HCT116 (cell line): ENCODE measurements at regions not wholly inside any gene's neighbourhood (a gene's known extent, or its start where the extent isn't known, plus 50 kb on each side); places are given as distances from the start of the nearest gene placed in this dataset.

ENCODE experiments used
- ATAC-seq: fragments of 200-7000 bp; cut with Tn5 transposase; 2 replicates; pipeline ENCODE4 v1.9.1; 2020; ENCODE audit warnings: mild to moderate bottlenecking, moderate library complexity
- BruUV-seq: library from RNA; stranded (reverse); fragments of 400-500 nt; replicated peaks from 2 replicates; lab custom pipeline; 2021; lab: Mats Ljungman, UMichigan
- CTCF ChIA-PET: fragments of 300-600 bp; sonication (Branson Sonifier 250); formaldehyde crosslinking; loops from one replicate; lab custom pipeline; 2021; ENCODE audit warnings: antibody characterized with exemption; lab: Charles Lee
- POLR2A ChIA-PET: fragments of 300-600, 350-600 bp; sonication (Branson Sonifier 250); formaldehyde crosslinking; loops from one replicate; lab custom pipeline; 2021; ENCODE audit warnings: antibody characterized with exemption; lab: Charles Lee
- RAD21 ChIA-PET, 2 experiments: fragments of 300-600 bp; sonication (Branson Sonifier 250); formaldehyde crosslinking; loops; one replicate each; lab custom pipeline; 2023; ENCODE audit warnings: low total read pairs in 2 of 2; ENCODE audit not compliant: uncharacterized antibody in 2 of 2, unreplicated experiment in 2 of 2, low non-redundant PET in 1 of 2; lab: Charles Lee
- DNase-seq: peaks from one replicate; pipeline ENCODE4 v3.0.0-alpha.2; 2010; ENCODE audit warnings: low read depth, low spot score
- H2AFZ ChIP-seq: fragments of 200-600 bp; shearing (Covaris generic), sonication (generic); 2 replicates; pipeline ENCODE4 v1.6.1; 2017; ENCODE audit warnings: low read depth, mixed run types, mixed read lengths, antibody characterized with exemption, low read length; ENCODE audit not compliant: poor library complexity, severe bottlenecking
- H3K27ac ChIP-seq: 2 replicates; pipeline ENCODE4 v1.5.1; 2012; ENCODE audit warnings: low read depth, low read length
- H3K27me3 ChIP-seq: fragments of 200-600 bp; sonication (generic); 2 replicates; pipeline ENCODE4 v1.6.1; 2016; ENCODE audit warnings: mixed run types, low read length, mixed read lengths; ENCODE audit not compliant: insufficient read depth
- H3K36me3 ChIP-seq, 2 experiments: fragments of 200-500 bp in 1 of 2; fragments of 200-600 bp in 1 of 2; sonication (Bioruptor generic) in 1 of 2; sonication (generic) in 1 of 2; 2 replicates each; pipeline versions ENCODE4 v1.5.1 to v1.6.1; 2014 to 2016; ENCODE audit warnings: low read length in 2 of 2, inconsistent platforms in 1 of 2, mixed read lengths in 1 of 2, mixed run types in 1 of 2; ENCODE audit not compliant: insufficient read depth in 2 of 2, control insufficient read depth in 1 of 2
- H3K4me1 ChIP-seq, 2 experiments: fragments of 200-600 bp in 1 of 2; sonication (generic) in 1 of 2; 2 replicates each; pipeline versions ENCODE4 v1.5.1 to v1.6.1; 2012 to 2017; ENCODE audit warnings: low read length in 2 of 2, inconsistent platforms in 1 of 2, mild to moderate bottlenecking in 1 of 2, mixed read lengths in 1 of 2, mixed run types in 1 of 2, moderate library complexity in 1 of 2; ENCODE audit not compliant: insufficient read depth in 2 of 2, control insufficient read depth in 1 of 2
- H3K4me2 ChIP-seq: fragments of 200-600 bp; sonication (generic); 2 replicates; pipeline ENCODE4 v1.6.1; 2017; ENCODE audit warnings: mixed run types, low read length, mixed read lengths
- H3K4me3 ChIP-seq, 2 experiments: fragments of 200-600 bp in 1 of 2; sonication (generic) in 1 of 2; replicated peaks in 1 of 2; 2 replicates each; pipeline ENCODE4 v1.5.1; 2011 to 2016; ENCODE audit warnings: low read length in 2 of 2, control low read depth in 1 of 2, low read depth in 1 of 2, mild to moderate bottlenecking in 1 of 2, mixed read lengths in 1 of 2, mixed run types in 1 of 2
- H3K79me2 ChIP-seq: fragments of 200-600 bp; sonication (generic); 2 replicates; pipeline ENCODE4 v1.6.1; 2017; ENCODE audit warnings: mild to moderate bottlenecking, mixed run types, low read length, moderate library complexity, mixed read lengths; ENCODE audit not compliant: insufficient read depth
- H3K9ac ChIP-seq: fragments of 200-600 bp; sonication (generic); 2 replicates; pipeline ENCODE4 v1.6.1; 2016; ENCODE audit warnings: low read length, mixed read lengths
- H3K9me2 ChIP-seq: fragments of 200-600 bp; sonication (generic), shearing (Covaris generic); 2 replicates; pipeline ENCODE4 v1.6.1; 2017; ENCODE audit warnings: mixed run types, mild to moderate bottlenecking, moderate library complexity; ENCODE audit not compliant: insufficient read depth
- H3K9me3 ChIP-seq, 2 experiments: fragments of 200-500 bp in 1 of 2; fragments of 200-600 bp in 1 of 2; sonication (Bioruptor generic) in 1 of 2; sonication (generic) in 1 of 2; 2 replicates each; pipeline ENCODE4 v1.6.1; 2014 to 2017; ENCODE audit warnings: low read length in 2 of 2, mixed read lengths in 2 of 2, inconsistent platforms in 1 of 2, low read depth in 1 of 2, mild to moderate bottlenecking in 1 of 2, mixed run types in 1 of 2, moderate library complexity in 1 of 2; ENCODE audit not compliant: control insufficient read depth in 1 of 2, insufficient read depth in 1 of 2
- H4K20me1 ChIP-seq: fragments of 200-600 bp; sonication (generic), shearing (Covaris generic); 2 replicates; pipeline ENCODE4 v1.6.1; 2017; ENCODE audit warnings: mixed run types, mild to moderate bottlenecking, moderate library complexity; ENCODE audit not compliant: insufficient read depth
- CBX3 ChIP-seq: IDR thresholded peaks from 2 replicates; pipeline ENCODE4 v1.6.1; 2012; ENCODE audit warnings: low read depth
- CEBPB ChIP-seq: IDR thresholded peaks from 2 replicates; pipeline ENCODE4 v1.6.1; 2012; ENCODE audit warnings: low read depth
- EGR1 ChIP-seq: IDR thresholded peaks from 2 replicates; pipeline ENCODE4 v1.6.1; 2012; ENCODE audit warnings: low read depth
- ELF1 ChIP-seq: IDR thresholded peaks from 2 replicates; pipeline ENCODE4 v1.6.1; 2012; ENCODE audit warnings: low read depth, borderline replicate concordance
- EZH2 ChIP-seq: fragments of 200-600 bp; sonication (generic); IDR thresholded peaks from 2 replicates; pipeline ENCODE4 v1.6.1; 2017; ENCODE audit warnings: antibody characterized with exemption, mixed run types
- EZH2phosphoT487 ChIP-seq: fragments of 200-600 bp; IDR thresholded peaks from 2 replicates; pipeline ENCODE4 v1.6.1; 2018; ENCODE audit warnings: antibody characterized with exemption, borderline replicate concordance
- JUND ChIP-seq: IDR thresholded peaks from 2 replicates; pipeline ENCODE4 v1.6.1; 2012
- POLR2A ChIP-seq: IDR thresholded peaks from 2 replicates; pipeline ENCODE4 v1.7.0; 2011; ENCODE audit warnings: borderline replicate concordance; ENCODE audit not compliant: insufficient read depth, insufficient read length; ENCODE audit errors: extremely low read depth
- SIN3A ChIP-seq: IDR thresholded peaks from 2 replicates; pipeline ENCODE4 v1.6.1; 2012; ENCODE audit warnings: low read depth
- SP1 ChIP-seq: IDR thresholded peaks from 2 replicates; pipeline ENCODE4 v1.6.1; 2012; ENCODE audit warnings: low read depth
- SRF ChIP-seq: IDR thresholded peaks from 2 replicates; pipeline ENCODE4 v1.6.1; 2012; ENCODE audit warnings: low read depth
- TCF7L2 ChIP-seq: IDR thresholded peaks from 2 replicates; pipeline ENCODE4 v1.7.0; 2011; ENCODE audit warnings: borderline replicate concordance, inconsistent platforms; ENCODE audit not compliant: insufficient read depth, insufficient read length; ENCODE audit errors: extremely low read depth
- YY1 ChIP-seq: IDR thresholded peaks from 2 replicates; pipeline ENCODE4 v1.6.1; 2011; ENCODE audit warnings: low read length, low read depth, moderate library complexity, mild to moderate bottlenecking; ENCODE audit not compliant: insufficient replicate concordance; ENCODE audit errors: extremely low read depth
- ZFX ChIP-seq: fragments of 450-650 bp; IDR thresholded peaks from 2 replicates; pipeline ENCODE4 v1.6.1; 2017
- ZNF274 ChIP-seq: fragments of 200-500 bp; sonication (Bioruptor generic); IDR thresholded peaks from 2 replicates; pipeline ENCODE4 v1.6.1; 2014; ENCODE audit warnings: mild to moderate bottlenecking, low read depth, low read length, inconsistent platforms
- intact Hi-C: fragments of 100-400 bp; cut with micrococcal nuclease; formaldehyde crosslinking; loops from 2 replicates; pipeline ENCODE4 v1.10.0; 2022
- TF ChIP-seq, protein P1 (sequence below): IDR thresholded peaks from 2 replicates; pipeline ENCODE4 v1.6.1; 2012
- TF ChIP-seq, protein P2 (sequence below): IDR thresholded peaks from 2 replicates; pipeline ENCODE4 v1.6.1; 2012; ENCODE audit warnings: low read depth
- TF ChIP-seq, protein P3 (sequence below): IDR thresholded peaks from 2 replicates; pipeline ENCODE4 v1.6.1; 2012
- TF ChIP-seq, protein P4 (sequence below): IDR thresholded peaks from 2 replicates; pipeline ENCODE4 v1.6.1; 2011; ENCODE audit warnings: mild to moderate bottlenecking, low read length, moderate library complexity; ENCODE audit not compliant: insufficient replicate concordance; ENCODE audit errors: extremely low read depth
- TF ChIP-seq, protein P5 (sequence below), 3 experiments: fragments of 200-600 bp in 1 of 3; sonication (generic) in 1 of 3; IDR thresholded peaks in 2 of 3; conservative IDR thresholded peaks in 1 of 3; 2 replicates each; pipeline ENCODE4 v1.5.1; 2012 to 2017; ENCODE audit warnings: low read depth in 2 of 3, low read length in 2 of 3, antibody characterized with exemption in 1 of 3, borderline replicate concordance in 1 of 3, control low read depth in 1 of 3, mild to moderate bottlenecking in 1 of 3, mixed read lengths in 1 of 3, mixed run types in 1 of 3, moderate library complexity in 1 of 3; ENCODE audit not compliant: insufficient read depth in 1 of 3

DNA sequence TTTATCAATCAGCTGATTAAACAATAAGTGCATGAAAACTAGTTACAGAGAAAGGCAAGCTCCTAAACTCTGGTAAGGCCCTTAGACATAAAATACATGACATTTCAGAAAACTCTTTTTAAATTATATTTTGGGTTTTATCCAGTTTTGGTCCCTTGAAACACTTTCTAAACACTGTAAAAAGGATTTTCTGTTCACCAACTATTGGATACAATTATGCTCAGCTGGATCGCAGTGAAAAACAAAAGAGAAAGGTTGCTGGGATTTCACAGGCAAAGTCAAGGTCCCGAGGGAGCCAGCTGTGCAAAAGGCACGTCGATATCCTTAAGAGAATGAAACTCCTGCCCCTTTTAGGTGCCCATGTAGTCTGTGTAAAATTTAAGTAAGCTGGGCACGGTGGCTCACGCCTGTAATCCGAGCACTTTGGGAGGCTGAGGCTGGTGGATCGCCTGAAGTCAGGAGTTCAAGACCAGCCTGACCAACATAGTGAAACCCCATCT, 1018.4 kb upstream of the INTU start:
- intact Hi-C loops: no loop called here
- H3K79me2 ChIP-seq: no peaks in the 10 kb centered on the region

More for the DNA sequence above, 1018.4 kb upstream of the INTU start:
- no peak overlapping the region for H3K27ac ChIP-seq
- no peaks in the 10 kb centered on the region for H4K20me1 ChIP-seq
- no peaks in the 10 kb centered on the region for H3K36me3 ChIP-seq
- no peak overlapping the region for H3K9ac ChIP-seq
- no peak for DNase-seq
- H3K9me3 ChIP-seq: no peaks in the 10 kb centered on the region
- POLR2A ChIA-PET: no interaction called here
- no peak for TF ChIP-seq SRF
- TF ChIP-seq EGR1: no peak
- TF ChIP-seq SIN3A: no peak
- TF ChIP-seq POLR2A: no peak
- no peak for TF ChIP-seq JUND
- TF ChIP-seq ZFX: no peak
- TF ChIP-seq, protein P1, sequence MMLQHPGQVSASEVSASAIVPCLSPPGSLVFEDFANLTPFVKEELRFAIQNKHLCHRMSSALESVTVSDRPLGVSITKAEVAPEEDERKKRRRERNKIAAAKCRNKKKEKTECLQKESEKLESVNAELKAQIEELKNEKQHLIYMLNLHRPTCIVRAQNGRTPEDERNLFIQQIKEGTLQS: no peak
- no peak for TF ChIP-seq CBX3
- no peak for TF ChIP-seq CEBPB
- TF ChIP-seq EZH2phosphoT487: no peak
- no peak for TF ChIP-seq EZH2
- TF ChIP-seq, protein P2, sequence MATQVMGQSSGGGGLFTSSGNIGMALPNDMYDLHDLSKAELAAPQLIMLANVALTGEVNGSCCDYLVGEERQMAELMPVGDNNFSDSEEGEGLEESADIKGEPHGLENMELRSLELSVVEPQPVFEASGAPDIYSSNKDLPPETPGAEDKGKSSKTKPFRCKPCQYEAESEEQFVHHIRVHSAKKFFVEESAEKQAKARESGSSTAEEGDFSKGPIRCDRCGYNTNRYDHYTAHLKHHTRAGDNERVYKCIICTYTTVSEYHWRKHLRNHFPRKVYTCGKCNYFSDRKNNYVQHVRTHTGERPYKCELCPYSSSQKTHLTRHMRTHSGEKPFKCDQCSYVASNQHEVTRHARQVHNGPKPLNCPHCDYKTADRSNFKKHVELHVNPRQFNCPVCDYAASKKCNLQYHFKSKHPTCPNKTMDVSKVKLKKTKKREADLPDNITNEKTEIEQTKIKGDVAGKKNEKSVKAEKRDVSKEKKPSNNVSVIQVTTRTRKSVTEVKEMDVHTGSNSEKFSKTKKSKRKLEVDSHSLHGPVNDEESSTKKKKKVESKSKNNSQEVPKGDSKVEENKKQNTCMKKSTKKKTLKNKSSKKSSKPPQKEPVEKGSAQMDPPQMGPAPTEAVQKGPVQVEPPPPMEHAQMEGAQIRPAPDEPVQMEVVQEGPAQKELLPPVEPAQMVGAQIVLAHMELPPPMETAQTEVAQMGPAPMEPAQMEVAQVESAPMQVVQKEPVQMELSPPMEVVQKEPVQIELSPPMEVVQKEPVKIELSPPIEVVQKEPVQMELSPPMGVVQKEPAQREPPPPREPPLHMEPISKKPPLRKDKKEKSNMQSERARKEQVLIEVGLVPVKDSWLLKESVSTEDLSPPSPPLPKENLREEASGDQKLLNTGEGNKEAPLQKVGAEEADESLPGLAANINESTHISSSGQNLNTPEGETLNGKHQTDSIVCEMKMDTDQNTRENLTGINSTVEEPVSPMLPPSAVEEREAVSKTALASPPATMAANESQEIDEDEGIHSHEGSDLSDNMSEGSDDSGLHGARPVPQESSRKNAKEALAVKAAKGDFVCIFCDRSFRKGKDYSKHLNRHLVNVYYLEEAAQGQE: no peak
- no peak for TF ChIP-seq ELF1
- TF ChIP-seq, protein P3, sequence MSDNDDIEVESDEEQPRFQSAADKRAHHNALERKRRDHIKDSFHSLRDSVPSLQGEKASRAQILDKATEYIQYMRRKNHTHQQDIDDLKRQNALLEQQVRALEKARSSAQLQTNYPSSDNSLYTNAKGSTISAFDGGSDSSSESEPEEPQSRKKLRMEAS: no peak
- TF ChIP-seq ZNF274: no peak
- TF ChIP-seq SP1: no peak
- TF ChIP-seq, protein P4, sequence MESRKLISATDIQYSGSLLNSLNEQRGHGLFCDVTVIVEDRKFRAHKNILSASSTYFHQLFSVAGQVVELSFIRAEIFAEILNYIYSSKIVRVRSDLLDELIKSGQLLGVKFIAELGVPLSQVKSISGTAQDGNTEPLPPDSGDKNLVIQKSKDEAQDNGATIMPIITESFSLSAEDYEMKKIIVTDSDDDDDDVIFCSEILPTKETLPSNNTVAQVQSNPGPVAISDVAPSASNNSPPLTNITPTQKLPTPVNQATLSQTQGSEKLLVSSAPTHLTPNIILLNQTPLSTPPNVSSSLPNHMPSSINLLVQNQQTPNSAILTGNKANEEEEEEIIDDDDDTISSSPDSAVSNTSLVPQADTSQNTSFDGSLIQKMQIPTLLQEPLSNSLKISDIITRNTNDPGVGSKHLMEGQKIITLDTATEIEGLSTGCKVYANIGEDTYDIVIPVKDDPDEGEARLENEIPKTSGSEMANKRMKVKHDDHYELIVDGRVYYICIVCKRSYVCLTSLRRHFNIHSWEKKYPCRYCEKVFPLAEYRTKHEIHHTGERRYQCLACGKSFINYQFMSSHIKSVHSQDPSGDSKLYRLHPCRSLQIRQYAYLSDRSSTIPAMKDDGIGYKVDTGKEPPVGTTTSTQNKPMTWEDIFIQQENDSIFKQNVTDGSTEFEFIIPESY: no peak
- TF ChIP-seq, protein P5, sequence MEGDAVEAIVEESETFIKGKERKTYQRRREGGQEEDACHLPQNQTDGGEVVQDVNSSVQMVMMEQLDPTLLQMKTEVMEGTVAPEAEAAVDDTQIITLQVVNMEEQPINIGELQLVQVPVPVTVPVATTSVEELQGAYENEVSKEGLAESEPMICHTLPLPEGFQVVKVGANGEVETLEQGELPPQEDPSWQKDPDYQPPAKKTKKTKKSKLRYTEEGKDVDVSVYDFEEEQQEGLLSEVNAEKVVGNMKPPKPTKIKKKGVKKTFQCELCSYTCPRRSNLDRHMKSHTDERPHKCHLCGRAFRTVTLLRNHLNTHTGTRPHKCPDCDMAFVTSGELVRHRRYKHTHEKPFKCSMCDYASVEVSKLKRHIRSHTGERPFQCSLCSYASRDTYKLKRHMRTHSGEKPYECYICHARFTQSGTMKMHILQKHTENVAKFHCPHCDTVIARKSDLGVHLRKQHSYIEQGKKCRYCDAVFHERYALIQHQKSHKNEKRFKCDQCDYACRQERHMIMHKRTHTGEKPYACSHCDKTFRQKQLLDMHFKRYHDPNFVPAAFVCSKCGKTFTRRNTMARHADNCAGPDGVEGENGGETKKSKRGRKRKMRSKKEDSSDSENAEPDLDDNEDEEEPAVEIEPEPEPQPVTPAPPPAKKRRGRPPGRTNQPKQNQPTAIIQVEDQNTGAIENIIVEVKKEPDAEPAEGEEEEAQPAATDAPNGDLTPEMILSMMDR (IDR thresholded peaks at IDR 0.05 in 2 of 3, conservative IDR thresholded peaks at IDR 0.05 in 1 of 3; ENCODE audit: borderline replicate concordance in 1 of 3, insufficient read depth in 1 of 3, low read depth in 2 of 3, low read length in 2 of 3): no peak
- TF ChIP-seq TCF7L2: no peak
- TF ChIP-seq YY1: no peak
- TF ChIP-seq, all 23 proteins: peak for 0
- Histone ChIP-seq H2AFZ (no peak overlapping the region), H3K4me2 (no peak overlapping the region), H3K9me2 (no peaks in the 10 kb centered on the region), H3K4me1 (no peaks in the 10 kb centered on the region), H3K4me3 (no peak overlapping the region), H3K27me3 (no peaks in the 10 kb centered on the region)
- ChIA-PET RAD21 (no interaction called here), CTCF (interaction anchor here (2.9 kb wide), 1 partner anchor 10 kb away, joined by 10 read pairs; no protein-coding TSS in a partner anchor)
- no TSS peak for BruUV-seq
- ATAC-seq: no peak
